Body of pancreas (tissue), 4 donors: ENCODE measurements at regions not wholly inside any gene's neighbourhood (a gene's known extent, or its start where the extent isn't known, plus 50 kb on each side); places are given as distances from the start of the nearest gene placed in this dataset.

Experiments used
- POLR2A ChIP-seq, 3 donors: fragments of 450-650 bp; IDR thresholded peaks; one replicate each; pipeline ENCODE4 v1.6.1; 2016; ENCODE audit warnings: antibody characterized with exemption in 3 of 3, mild to moderate bottlenecking in 2 of 3
- TF ChIP-seq, protein P1 (sequence below), 7 experiments: fragments of 450-650 bp in 4 of 7; fragments of 200-600 bp in 3 of 7; sonication (generic) in 3 of 7; IDR thresholded peaks; one replicate each; pipeline ENCODE4 v1.5.1; 2016 to 2019; ENCODE audit warnings: antibody characterized with exemption in 7 of 7

DNA sequence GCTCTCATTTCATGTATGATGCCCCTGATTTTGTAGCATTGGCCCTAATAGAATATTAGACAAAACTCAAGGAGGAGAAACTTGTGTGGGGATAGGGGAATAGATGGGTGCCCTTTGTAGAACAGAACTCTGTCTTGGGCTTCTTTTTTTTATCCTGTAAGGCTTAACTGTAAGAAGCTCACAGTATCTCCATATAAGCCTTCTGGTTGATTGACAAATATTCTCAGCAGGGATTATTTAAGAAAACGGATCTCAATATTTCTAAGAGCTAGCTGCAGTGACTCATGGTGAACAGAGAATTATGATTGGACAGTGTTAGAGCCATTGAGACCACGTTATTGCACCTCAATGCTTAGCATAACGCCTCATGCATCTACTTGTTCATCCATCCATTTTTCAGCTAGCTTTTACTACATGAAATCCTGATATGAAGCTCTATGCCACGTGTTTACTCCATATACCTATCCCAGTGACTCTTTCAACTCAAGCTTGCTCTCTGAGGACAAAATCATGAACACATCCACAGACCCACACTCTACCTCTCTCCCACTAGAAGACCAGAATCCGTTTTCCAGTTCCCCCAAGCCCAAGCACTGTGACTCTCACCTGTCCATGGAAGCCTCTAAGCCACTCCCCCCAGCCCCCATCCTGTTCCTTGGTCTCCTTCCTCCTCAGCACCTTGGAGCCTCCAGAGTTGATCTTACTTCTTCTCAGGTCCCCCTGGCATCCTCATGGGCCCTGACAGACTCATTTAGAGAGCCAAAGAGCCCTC, 99.2 kb downstream of the BCL2L11 start:
- TF ChIP-seq POLR2A (IDR thresholded peaks at IDR 0.05): no peak
- TF ChIP-seq, protein P1, sequence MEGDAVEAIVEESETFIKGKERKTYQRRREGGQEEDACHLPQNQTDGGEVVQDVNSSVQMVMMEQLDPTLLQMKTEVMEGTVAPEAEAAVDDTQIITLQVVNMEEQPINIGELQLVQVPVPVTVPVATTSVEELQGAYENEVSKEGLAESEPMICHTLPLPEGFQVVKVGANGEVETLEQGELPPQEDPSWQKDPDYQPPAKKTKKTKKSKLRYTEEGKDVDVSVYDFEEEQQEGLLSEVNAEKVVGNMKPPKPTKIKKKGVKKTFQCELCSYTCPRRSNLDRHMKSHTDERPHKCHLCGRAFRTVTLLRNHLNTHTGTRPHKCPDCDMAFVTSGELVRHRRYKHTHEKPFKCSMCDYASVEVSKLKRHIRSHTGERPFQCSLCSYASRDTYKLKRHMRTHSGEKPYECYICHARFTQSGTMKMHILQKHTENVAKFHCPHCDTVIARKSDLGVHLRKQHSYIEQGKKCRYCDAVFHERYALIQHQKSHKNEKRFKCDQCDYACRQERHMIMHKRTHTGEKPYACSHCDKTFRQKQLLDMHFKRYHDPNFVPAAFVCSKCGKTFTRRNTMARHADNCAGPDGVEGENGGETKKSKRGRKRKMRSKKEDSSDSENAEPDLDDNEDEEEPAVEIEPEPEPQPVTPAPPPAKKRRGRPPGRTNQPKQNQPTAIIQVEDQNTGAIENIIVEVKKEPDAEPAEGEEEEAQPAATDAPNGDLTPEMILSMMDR (IDR thresholded peaks at IDR 0.05): no peak
